IMR-90 (cell line): ENCODE measurements at regions not wholly inside any gene's neighbourhood (a gene's known extent, or its start where the extent isn't known, plus 50 kb on each side); places are given as distances from the start of the nearest gene placed in this dataset.

Source experiments
- ATAC-seq: fragments of 200-7000 bp; cut with Tn5 transposase; 2 replicates; pipeline ENCODE4 v1.9.1; 2020; ENCODE audit warnings: low read depth, mild to moderate bottlenecking, moderate library complexity
- BruUV-seq: library from RNA; stranded (reverse); fragments of 400-500 nt; replicated peaks from 2 replicates; lab custom pipeline; 2021; lab: Mats Ljungman, UMichigan
- CTCF ChIA-PET: fragments of 300-600 bp; formaldehyde crosslinking; extraction: SDS; loops from one replicate; lab custom pipeline; 2021; ENCODE audit warnings: antibody characterized with exemption; lab: Yijun Ruan, JAX
- POLR2A ChIA-PET: fragments of 300-600 bp; sonication (Branson Sonifier 250); formaldehyde crosslinking; loops from one replicate; lab custom pipeline; 2022; ENCODE audit warnings: antibody characterized with exemption; ENCODE audit not compliant: unreplicated experiment; lab: Charles Lee
- DNase-seq: peaks from one replicate; pipeline ENCODE4 v3.0.0; 2013
- H2AFZ ChIP-seq: replicated peaks from 2 replicates; pipeline ENCODE3; 2013; ENCODE audit warnings: low read length, mild to moderate bottlenecking; ENCODE audit not compliant: poor library complexity
- H2AK5ac ChIP-seq: 2 replicates; pipeline ENCODE4 v1.6.1; 2013; ENCODE audit warnings: low read depth, low read length, inconsistent platforms
- H2AK9ac ChIP-seq: replicated peaks from 2 replicates; pipeline ENCODE3; 2013; ENCODE audit warnings: mild to moderate bottlenecking, low read depth, low read length, moderate library complexity; ENCODE audit not compliant: poor library complexity
- H2BK120ac ChIP-seq: 2 replicates; pipeline ENCODE4 v1.6.1; 2013; ENCODE audit warnings: low read depth, low read length, inconsistent platforms
- H2BK15ac ChIP-seq: 3 replicates; pipeline ENCODE4 v1.6.1; 2013; ENCODE audit warnings: low read depth, low read length, inconsistent platforms
- H2BK20ac ChIP-seq: 2 replicates; pipeline ENCODE4 v1.6.1; 2013; ENCODE audit warnings: low read depth, mild to moderate bottlenecking, inconsistent platforms, low read length, moderate library complexity
- H2BK5ac ChIP-seq: 2 replicates; pipeline ENCODE4 v1.6.1; 2013; ENCODE audit warnings: mild to moderate bottlenecking, low read depth, low read length, inconsistent platforms; ENCODE audit not compliant: poor library complexity, severe bottlenecking
- H3K14ac ChIP-seq: replicated peaks from 2 replicates; pipeline ENCODE4 v1.6.1; 2013; ENCODE audit warnings: low read depth, low read length, inconsistent platforms
- H3K18ac ChIP-seq: 2 replicates; pipeline ENCODE4 v1.6.1; 2013; ENCODE audit warnings: low read depth, low read length, control low read depth
- H3K23ac ChIP-seq: 2 replicates; pipeline ENCODE4 v1.6.1; 2013; ENCODE audit warnings: low read depth, low read length, inconsistent platforms
- H3K27ac ChIP-seq: 2 replicates; pipeline ENCODE4 v1.5.1; 2013; ENCODE audit warnings: mild to moderate bottlenecking, control low read depth, low read length; ENCODE audit not compliant: insufficient read depth
- H3K27me3 ChIP-seq: 2 replicates; pipeline ENCODE4 v1.6.1; 2013; ENCODE audit warnings: low read length; ENCODE audit not compliant: control insufficient read depth, insufficient read depth
- H3K36me3 ChIP-seq: 2 replicates; pipeline ENCODE4 v1.6.1; 2013; ENCODE audit warnings: low read length, mixed read lengths; ENCODE audit not compliant: control insufficient read depth, insufficient read depth
- H3K4ac ChIP-seq: 2 replicates; pipeline ENCODE4 v1.6.1; 2013; ENCODE audit warnings: low read depth, low read length, inconsistent platforms
- H3K4me1 ChIP-seq: 2 replicates; pipeline ENCODE4 v1.6.1; 2013; ENCODE audit warnings: low read length, mixed read lengths; ENCODE audit not compliant: control insufficient read depth, insufficient read depth
- H3K4me2 ChIP-seq: 2 replicates; pipeline ENCODE4 v1.6.1; 2013; ENCODE audit warnings: low read depth, mild to moderate bottlenecking, control low read depth, low read length, moderate library complexity
- H3K4me3 ChIP-seq: 2 replicates; pipeline ENCODE4 v1.5.1; 2013; ENCODE audit warnings: low read depth, mild to moderate bottlenecking, control low read depth, low read length, moderate library complexity; ENCODE audit not compliant: insufficient read depth
- H3K56ac ChIP-seq: 2 replicates; pipeline ENCODE4 v1.6.1; 2013; ENCODE audit warnings: low read length, inconsistent platforms; ENCODE audit not compliant: insufficient read depth; ENCODE audit errors: extremely low read depth
- H3K79me1 ChIP-seq, 2 experiments: 2 replicates each; pipeline ENCODE4 v1.6.1; 2013; ENCODE audit warnings: low read length in 2 of 2, inconsistent platforms in 1 of 2, low read depth in 1 of 2
- H3K9ac ChIP-seq: 2 replicates; pipeline ENCODE4 v1.6.1; 2013; ENCODE audit warnings: low read depth, low read length, control low read depth
- H3K9me1 ChIP-seq: 2 replicates; pipeline ENCODE4 v1.6.1; 2013; ENCODE audit warnings: low read length, inconsistent platforms; ENCODE audit not compliant: insufficient read depth
- H3K9me3 ChIP-seq: 2 replicates; pipeline ENCODE4 v1.6.1; 2013; ENCODE audit warnings: low read length; ENCODE audit not compliant: control insufficient read depth, insufficient read depth
- H4K20me1 ChIP-seq: 2 replicates; pipeline ENCODE4 v1.6.1; 2013; ENCODE audit warnings: low read length, inconsistent platforms; ENCODE audit not compliant: insufficient read depth
- H4K5ac ChIP-seq: 2 replicates; pipeline ENCODE4 v1.6.1; 2013; ENCODE audit warnings: mild to moderate bottlenecking, low read depth, low read length, control low read depth
- H4K8ac ChIP-seq, 2 experiments: 2 replicates each; pipeline ENCODE4 v1.6.1; 2013; ENCODE audit warnings: low read depth in 2 of 2, low read length in 2 of 2, control low read depth in 1 of 2, inconsistent platforms in 1 of 2
- H4K91ac ChIP-seq: 2 replicates; pipeline ENCODE4 v1.6.1; 2013; ENCODE audit warnings: low read depth, low read length, inconsistent platforms; ENCODE audit not compliant: insufficient read depth
- CHD1 ChIP-seq: IDR thresholded peaks from 2 replicates; pipeline ENCODE4 v1.6.1; 2012; ENCODE audit warnings: low read depth, low read length, improper control_type of control experiment
- FOS ChIP-seq: fragments of 150-350 bp; IDR thresholded peaks from 2 replicates; pipeline ENCODE4 v1.6.1; 2016; ENCODE audit warnings: low read depth, low read length
- MAFK ChIP-seq: IDR thresholded peaks from 2 replicates; pipeline ENCODE4 v1.6.1; 2012; ENCODE audit warnings: low read depth, low read length, improper control_type of control experiment
- MAZ ChIP-seq: IDR thresholded peaks from 2 replicates; pipeline ENCODE4 v1.6.1; 2012; ENCODE audit warnings: low read depth, mild to moderate bottlenecking, low read length, improper control_type of control experiment, moderate library complexity, borderline replicate concordance
- NFE2L2 ChIP-seq: fragments of 150-350 bp; IDR thresholded peaks from 2 replicates; pipeline ENCODE4 v1.6.1; 2016; ENCODE audit warnings: low read depth, mild to moderate bottlenecking, low read length
- RFX5 ChIP-seq: IDR thresholded peaks from 2 replicates; pipeline ENCODE4 v1.8.0; 2012; ENCODE audit warnings: low read depth, mild to moderate bottlenecking, low read length, moderate library complexity
- USF2 ChIP-seq: fragments of 150-350 bp; IDR thresholded peaks from 2 replicates; pipeline ENCODE4 v1.6.1; 2017; ENCODE audit warnings: mild to moderate bottlenecking, antibody characterized with exemption, low read length, low read depth
- WGBS, 2 experiments: methylation state at CpG; one replicate each; pipeline versions ENCODE4 v1.1.5 to v1.1.7; 2013; ENCODE audit warnings: missing lambda C conversion rate in 2 of 2; ENCODE audit not compliant: insufficient read length in 1 of 2; ENCODE audit errors: extremely low coverage in 2 of 2; 5-methylcytosine and 5-hydroxymethylcytosine counted together
- dilution Hi-C: fragments of 300-500 bp; cut with HindIII; formaldehyde crosslinking; loops from one replicate; pipeline ENCODE4 v1.14.3; 2018; ENCODE audit warnings: low sequenced_read_pairs; ENCODE audit not compliant: unreplicated experiment
- in situ Hi-C: fragments of 300-500 bp; cut with MboI; formaldehyde crosslinking; loops from 3 replicates; pipeline ENCODE4 v1.14.3; 2019; ENCODE audit warnings: low sequenced_read_pairs, inconsistent platforms, mixed read lengths
- intact Hi-C: fragments of 100-400 bp; cut with micrococcal nuclease; formaldehyde crosslinking; loops from 2 replicates; pipeline ENCODE4 v1.10.0; 2022
- TF ChIP-seq, protein P1 (sequence below): fragments of 150-350 bp; IDR thresholded peaks from 2 replicates; pipeline ENCODE4 v1.6.1; 2016; ENCODE audit warnings: low read depth, mild to moderate bottlenecking, low read length, moderate library complexity, borderline replicate concordance

- H3K4me1 ChIP-seq, result no peaks in the 10 kb centered on the region
- no peak overlapping the region for H3K23ac ChIP-seq
- no peaks in the 10 kb centered on the region for H3K79me1 ChIP-seq
- intact Hi-C loops, result no loop called here
- H3K4me2 ChIP-seq, result no peak overlapping the region
- H4K8ac ChIP-seq, result no peak overlapping the region
- H2AK9ac ChIP-seq, result no peak overlapping the region
- DNase-seq (no peak), ATAC-seq (no peak)
- H3K4me3 ChIP-seq, result no peak overlapping the region
- TF ChIP-seq MAFK (no peak), USF2 (no peak), NFE2L2 (no peak), MAZ (no peak), RFX5 (no peak), CHD1 (no peak), FOS (no peak)
- TF ChIP-seq, protein P1, sequence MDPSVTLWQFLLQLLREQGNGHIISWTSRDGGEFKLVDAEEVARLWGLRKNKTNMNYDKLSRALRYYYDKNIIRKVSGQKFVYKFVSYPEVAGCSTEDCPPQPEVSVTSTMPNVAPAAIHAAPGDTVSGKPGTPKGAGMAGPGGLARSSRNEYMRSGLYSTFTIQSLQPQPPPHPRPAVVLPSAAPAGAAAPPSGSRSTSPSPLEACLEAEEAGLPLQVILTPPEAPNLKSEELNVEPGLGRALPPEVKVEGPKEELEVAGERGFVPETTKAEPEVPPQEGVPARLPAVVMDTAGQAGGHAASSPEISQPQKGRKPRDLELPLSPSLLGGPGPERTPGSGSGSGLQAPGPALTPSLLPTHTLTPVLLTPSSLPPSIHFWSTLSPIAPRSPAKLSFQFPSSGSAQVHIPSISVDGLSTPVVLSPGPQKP, result no peak
- H3K4ac ChIP-seq, result no peak overlapping the region
- no peak overlapping the region for H4K91ac ChIP-seq
- in situ Hi-C loops, result no loop called here
- H2AK5ac ChIP-seq, result no peak overlapping the region
- H2AFZ ChIP-seq, result no peak overlapping the region
- H3K27me3 ChIP-seq, result no peaks in the 10 kb centered on the region
- no peak overlapping the region for H3K27ac ChIP-seq
- H3K18ac ChIP-seq, result no peak overlapping the region
- H3K56ac ChIP-seq, result no peak overlapping the region
- H4K5ac ChIP-seq, result no peak overlapping the region
- ChIA-PET CTCF (no interaction called here), POLR2A (no interaction called here)
- H3K9me1 ChIP-seq, result no peaks in the 10 kb centered on the region
- no peak overlapping the region for H3K9ac ChIP-seq
- no peak overlapping the region for H2BK5ac ChIP-seq
- no peak overlapping the region for H2BK20ac ChIP-seq
- WGBS, 2 experiments, result 40% methylated on average over 1 of the region's 3 CpGs; no CpG with 5 or more reads in 1 of the 2 experiments
- BruUV-seq, result no TSS peak
- H3K36me3 ChIP-seq, result no peaks in the 10 kb centered on the region
- H3K9me3 ChIP-seq, result no peaks in the 10 kb centered on the region
- no peak overlapping the region for H3K14ac ChIP-seq
- H2BK120ac ChIP-seq, result no peak overlapping the region
- dilution Hi-C loops, result no loop called here
- no peaks in the 10 kb centered on the region for H4K20me1 ChIP-seq
- H2BK15ac ChIP-seq, result no peak overlapping the region
Measured at GRCh38 chr1:168926236-168926635, 180.3 kb upstream of the ATP1B1 start.
